Lower leg skin (tissue), 4 donors: ENCODE measurements at regions not wholly inside any gene's neighbourhood (a gene's known extent, or its start where the extent isn't known, plus 50 kb on each side); places are given as distances from the start of the nearest gene placed in this dataset.

Experiments
- DNase-seq, 2 donors: peaks; one replicate each; pipeline ENCODE4 v3.0.0-alpha.2; 2019; ENCODE audit warnings: low spot score in 2 of 2
- H3K4me3 ChIP-seq: fragments of 200-600 bp; sonication (generic); 2 replicates; pipeline ENCODE4 v1.5.1; 2017; ENCODE audit warnings: mild to moderate bottlenecking, low read depth; ENCODE audit not compliant: poor library complexity, severe bottlenecking
- POLR2A ChIP-seq, 2 donors: fragments of 450-650 bp; IDR thresholded peaks; one replicate each; pipeline ENCODE4 v1.6.1; 2016 to 2017; ENCODE audit warnings: antibody characterized with exemption in 2 of 2, mild to moderate bottlenecking in 1 of 2, moderate library complexity in 1 of 2
- WGBS, 2 donors: methylation state at CpG; one replicate each; pipeline ENCODE4 v1.1.5; 2018; 5-methylcytosine and 5-hydroxymethylcytosine counted together
- intact Hi-C: fragments of 100-400 bp; cut with DNase I; formaldehyde crosslinking; loops from one replicate; pipeline ENCODE4 v1.15.0; 2023; ENCODE audit warnings: low total_unique reads
- TF ChIP-seq, protein P1 (sequence below), 3 donors: fragments of 450-650 bp; IDR thresholded peaks; one replicate each; pipeline ENCODE4 v1.5.1; 2016; ENCODE audit warnings: antibody characterized with exemption in 3 of 3, mild to moderate bottlenecking in 3 of 3, moderate library complexity in 2 of 3

DNA sequence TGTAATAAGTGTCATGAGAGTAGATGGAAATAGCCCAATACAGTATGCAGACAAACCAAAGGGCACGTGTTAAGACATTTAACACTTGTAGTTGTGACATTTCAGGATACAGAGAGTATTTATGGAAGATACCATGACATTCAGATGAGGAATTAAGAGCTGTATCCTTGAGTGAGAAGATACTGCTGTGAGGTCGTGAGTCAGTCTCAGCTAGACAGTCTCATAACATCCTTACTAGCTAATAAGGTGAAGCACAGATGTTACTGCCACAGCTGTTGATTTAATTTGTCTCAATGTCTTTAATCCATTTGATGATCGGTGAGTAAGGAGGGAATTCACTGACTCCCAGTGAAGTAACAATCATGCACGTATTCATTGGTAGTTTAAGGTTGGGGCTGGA, 288.0 kb upstream of the AKR1E2 start:
- intact Hi-C loops = no loop called here
- 97% methylated on average over 4 of the region's 4 CpGs for WGBS, 2 donors
- H3K4me3 ChIP-seq = no peak overlapping the region
- DNase-seq = no peak
- no peak for TF ChIP-seq POLR2A (IDR thresholded peaks at IDR 0.05)
- TF ChIP-seq, protein P1, sequence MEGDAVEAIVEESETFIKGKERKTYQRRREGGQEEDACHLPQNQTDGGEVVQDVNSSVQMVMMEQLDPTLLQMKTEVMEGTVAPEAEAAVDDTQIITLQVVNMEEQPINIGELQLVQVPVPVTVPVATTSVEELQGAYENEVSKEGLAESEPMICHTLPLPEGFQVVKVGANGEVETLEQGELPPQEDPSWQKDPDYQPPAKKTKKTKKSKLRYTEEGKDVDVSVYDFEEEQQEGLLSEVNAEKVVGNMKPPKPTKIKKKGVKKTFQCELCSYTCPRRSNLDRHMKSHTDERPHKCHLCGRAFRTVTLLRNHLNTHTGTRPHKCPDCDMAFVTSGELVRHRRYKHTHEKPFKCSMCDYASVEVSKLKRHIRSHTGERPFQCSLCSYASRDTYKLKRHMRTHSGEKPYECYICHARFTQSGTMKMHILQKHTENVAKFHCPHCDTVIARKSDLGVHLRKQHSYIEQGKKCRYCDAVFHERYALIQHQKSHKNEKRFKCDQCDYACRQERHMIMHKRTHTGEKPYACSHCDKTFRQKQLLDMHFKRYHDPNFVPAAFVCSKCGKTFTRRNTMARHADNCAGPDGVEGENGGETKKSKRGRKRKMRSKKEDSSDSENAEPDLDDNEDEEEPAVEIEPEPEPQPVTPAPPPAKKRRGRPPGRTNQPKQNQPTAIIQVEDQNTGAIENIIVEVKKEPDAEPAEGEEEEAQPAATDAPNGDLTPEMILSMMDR (IDR thresholded peaks at IDR 0.05) = no peak

DNA sequence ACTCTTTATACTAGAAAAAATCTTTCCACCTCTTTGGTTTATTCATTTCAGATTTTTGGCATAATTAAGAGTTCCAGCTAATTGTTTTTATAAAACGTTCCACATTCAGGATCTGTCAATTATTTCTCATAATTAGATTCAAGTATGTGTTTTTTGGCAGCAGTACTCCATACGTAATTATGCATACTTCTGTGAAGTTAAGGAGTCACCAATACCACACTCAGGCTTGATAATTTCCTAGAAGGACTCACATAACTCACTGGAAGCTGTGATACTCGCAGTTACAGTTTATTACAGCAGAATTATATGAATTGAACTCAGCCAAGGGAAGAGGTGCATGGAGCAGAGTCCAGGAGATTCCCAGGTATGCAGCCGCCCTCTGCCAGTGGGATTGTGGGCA, 290.5 kb upstream of the AKR1E2 start:
- TF ChIP-seq, protein P1 (IDR thresholded peaks at IDR 0.05) = no peak
- no peak for TF ChIP-seq POLR2A (IDR thresholded peaks at IDR 0.05)
- intact Hi-C loops = no loop called here
- DNase-seq = no peak
- 51 to 60% methylated on average over 4 of the region's 4 CpGs for WGBS, 2 donors
- no peak overlapping the region for H3K4me3 ChIP-seq

DNA sequence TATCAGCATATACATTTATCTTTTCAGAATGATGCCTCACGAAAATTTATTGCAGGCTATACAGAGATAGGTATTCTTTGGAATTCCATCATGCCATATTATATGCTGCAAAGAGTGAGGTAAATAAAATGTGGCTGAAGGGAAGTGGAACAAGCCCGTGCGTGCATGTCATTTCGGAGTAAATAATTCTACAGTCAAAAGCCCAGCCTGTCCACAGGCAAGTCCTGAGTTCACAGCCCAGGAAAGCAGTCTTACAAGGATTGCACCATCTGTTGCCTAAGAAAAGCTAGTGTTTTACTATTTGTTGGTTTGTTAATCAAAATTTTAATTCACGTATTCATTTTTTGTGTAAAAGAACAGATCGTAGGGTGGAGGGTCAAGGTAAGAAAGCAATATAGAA, 292.4 kb upstream of the AKR1E2 start:
- 44 to 48% methylated on average over 6 of the region's 6 CpGs for WGBS, 2 donors
- H3K4me3 ChIP-seq = no peak overlapping the region
- no peak for TF ChIP-seq POLR2A (IDR thresholded peaks at IDR 0.05)
- TF ChIP-seq, protein P1 (IDR thresholded peaks at IDR 0.05) = no peak
- intact Hi-C loops = no loop called here
- no peak for DNase-seq

- 21 to 32% methylated on average over 1 of the region's 1 CpG for WGBS, 2 donors
- no peak for DNase-seq
- intact Hi-C loops = no loop called here
- H3K4me3 ChIP-seq = no peak overlapping the region
- TF ChIP-seq, protein P1 (IDR thresholded peaks at IDR 0.05) = no peak
- TF ChIP-seq POLR2A (IDR thresholded peaks at IDR 0.05) = no peak
These were observed 293.0 kb upstream of the AKR1E2 start for GRCh38 chr10:4532976-4533375.

GRCh38 chr10:4532467-4532866, 293.5 kb upstream of the AKR1E2 start:
- DNase-seq = no peak
- intact Hi-C loops = no loop called here

DNA sequence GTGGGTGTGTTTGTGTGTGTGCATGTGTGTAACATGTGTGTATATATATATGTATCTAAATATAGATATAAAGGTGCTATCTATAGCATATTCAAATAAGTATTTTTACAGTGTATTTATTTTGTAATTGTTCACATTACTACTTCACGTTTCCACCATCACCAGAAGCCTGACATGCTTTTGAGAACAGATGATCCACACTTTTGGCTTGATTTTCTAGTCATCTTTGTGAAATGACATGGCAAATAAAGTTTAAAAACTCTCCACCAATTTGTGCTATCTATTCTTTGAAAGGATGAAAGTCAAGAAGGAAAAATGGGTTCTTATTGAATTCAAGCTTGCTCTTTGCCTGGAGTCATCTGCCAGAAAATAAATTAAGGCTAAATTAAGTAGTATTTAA, 294.0 kb upstream of the AKR1E2 start:
- intact Hi-C loops = no loop called here
- 39 to 42% methylated on average over 1 of the region's 1 CpG for WGBS, 2 donors
- no peak for DNase-seq
- no peak for TF ChIP-seq POLR2A (IDR thresholded peaks at IDR 0.05)
- TF ChIP-seq, protein P1 (IDR thresholded peaks at IDR 0.05) = no peak
- H3K4me3 ChIP-seq = no peak overlapping the region

More at GRCh38 chr10:4532467-4532866, 293.5 kb upstream of the AKR1E2 start:
- TF ChIP-seq, protein P1 (IDR thresholded peaks at IDR 0.05) = no peak
- no peak for TF ChIP-seq POLR2A (IDR thresholded peaks at IDR 0.05)
- 39 to 44% methylated on average over 3 of the region's 3 CpGs for WGBS, 2 donors
- no peak overlapping the region for H3K4me3 ChIP-seq
